ENCODE measurements at regions not wholly inside any gene's neighbourhood (a gene's known extent, or its start where the extent isn't known, plus 50 kb on each side); places are given as distances from the start of the nearest gene placed in this dataset.

GRCh38 chr12:63397807-63398206 is 246.8 kb upstream of the AVPR1A start:
- Histone ChIP-seq H3K36me3 (ENCODE audit: control insufficient read depth, insufficient read depth, low read length) (no peaks in the 10 kb centered on the region), H3K4me1 (ENCODE audit: control insufficient read depth, insufficient read depth, low read length) (no peaks in the 10 kb centered on the region), H3K27ac (ENCODE audit: low read depth, low read length) (no peak overlapping the region), H3K27me3 (ENCODE audit: control insufficient read depth, insufficient read depth, low read length) (no peaks in the 10 kb centered on the region), H3K9me3 (ENCODE audit: control insufficient read depth, insufficient read depth, low read length) (no peaks in the 10 kb centered on the region), H3K4me3 (ENCODE audit: low read depth, low read length) (no peak overlapping the region)
- 90% methylated on average over 4 of the region's 4 CpGs for WGBS (ENCODE audit: insufficient coverage)
- no peak for DNase-seq (ENCODE audit: low read depth in 4 of 6, low spot score in 6 of 6)

GRCh38 chr12:63396135-63396534 is 245.1 kb upstream of the AVPR1A start:
- DNase-seq (ENCODE audit: low read depth in 4 of 6, low spot score in 6 of 6) = no peak

GRCh38 chr12:63394983-63395382 is 244.0 kb upstream of the AVPR1A start:
- Histone ChIP-seq H3K27ac (ENCODE audit: low read depth, low read length) (no peak overlapping the region), H3K4me1 (ENCODE audit: control insufficient read depth, insufficient read depth, low read length) (no peaks in the 10 kb centered on the region), H3K9me3 (ENCODE audit: control insufficient read depth, insufficient read depth, low read length) (no peaks in the 10 kb centered on the region), H3K36me3 (ENCODE audit: control insufficient read depth, insufficient read depth, low read length) (no peaks in the 10 kb centered on the region), H3K4me3 (ENCODE audit: low read depth, low read length) (no peak overlapping the region), H3K27me3 (ENCODE audit: control insufficient read depth, insufficient read depth, low read length) (no peaks in the 10 kb centered on the region)
- DNase-seq (ENCODE audit: low read depth in 4 of 6, low spot score in 6 of 6) = no peak
- 100% methylated on average over 3 of the region's 4 CpGs for WGBS (ENCODE audit: insufficient coverage)

More at GRCh38 chr12:63396135-63396534, 245.1 kb upstream of the AVPR1A start:
- Histone ChIP-seq H3K27ac (ENCODE audit: low read depth, low read length) (no peak overlapping the region), H3K4me3 (ENCODE audit: low read depth, low read length) (no peak overlapping the region), H3K27me3 (ENCODE audit: control insufficient read depth, insufficient read depth, low read length) (no peaks in the 10 kb centered on the region), H3K9me3 (ENCODE audit: control insufficient read depth, insufficient read depth, low read length) (no peaks in the 10 kb centered on the region), H3K36me3 (ENCODE audit: control insufficient read depth, insufficient read depth, low read length) (no peaks in the 10 kb centered on the region), H3K4me1 (ENCODE audit: control insufficient read depth, insufficient read depth, low read length) (no peaks in the 10 kb centered on the region)
- WGBS (ENCODE audit: insufficient coverage) = 90% methylated on average over 2 of the region's 3 CpGs

GRCh38 chr12:63394349-63394748 is 243.3 kb upstream of the AVPR1A start:
- no peaks in the 10 kb centered on the region for H3K36me3 ChIP-seq (ENCODE audit: control insufficient read depth, insufficient read depth, low read length)
- no peak overlapping the region for H3K4me3 ChIP-seq (ENCODE audit: low read depth, low read length)
- no peaks in the 10 kb centered on the region for H3K9me3 ChIP-seq (ENCODE audit: control insufficient read depth, insufficient read depth, low read length)
- DNase-seq (ENCODE audit: low read depth in 4 of 6, low spot score in 6 of 6) = no peak
- WGBS (ENCODE audit: insufficient coverage) = 80% methylated on average over 2 of the region's 4 CpGs
- no peak overlapping the region for H3K27ac ChIP-seq (ENCODE audit: low read depth, low read length)
- H3K4me1 ChIP-seq (ENCODE audit: control insufficient read depth, insufficient read depth, low read length) = no peaks in the 10 kb centered on the region
- H3K27me3 ChIP-seq (ENCODE audit: control insufficient read depth, insufficient read depth, low read length) = no peaks in the 10 kb centered on the region

- H3K27me3 ChIP-seq (ENCODE audit: control insufficient read depth, insufficient read depth, low read length) = no peaks in the 10 kb centered on the region
- H3K36me3 ChIP-seq (ENCODE audit: control insufficient read depth, insufficient read depth, low read length) = no peaks in the 10 kb centered on the region
- no peaks in the 10 kb centered on the region for H3K4me1 ChIP-seq (ENCODE audit: control insufficient read depth, insufficient read depth, low read length)
- H3K27ac ChIP-seq (ENCODE audit: low read depth, low read length) = no peak overlapping the region
- no peak for DNase-seq (ENCODE audit: low read depth in 4 of 6, low spot score in 6 of 6)
- WGBS (ENCODE audit: insufficient coverage) = 97% methylated on average over 5 of the region's 7 CpGs
- H3K9me3 ChIP-seq (ENCODE audit: control insufficient read depth, insufficient read depth, low read length) = no peaks in the 10 kb centered on the region
- H3K4me3 ChIP-seq (ENCODE audit: low read depth, low read length) = no peak overlapping the region
These were observed 238.2 kb upstream of the AVPR1A start for GRCh38 chr12:63389211-63389610.

GRCh38 chr12:63387771-63388170 is 236.8 kb upstream of the AVPR1A start:
- Histone ChIP-seq H3K36me3 (ENCODE audit: control insufficient read depth, insufficient read depth, low read length) (no peaks in the 10 kb centered on the region), H3K27ac (ENCODE audit: low read depth, low read length) (no peak overlapping the region), H3K4me1 (ENCODE audit: control insufficient read depth, insufficient read depth, low read length) (no peaks in the 10 kb centered on the region), H3K27me3 (ENCODE audit: control insufficient read depth, insufficient read depth, low read length) (no peaks in the 10 kb centered on the region), H3K4me3 (ENCODE audit: low read depth, low read length) (no peak overlapping the region), H3K9me3 (ENCODE audit: control insufficient read depth, insufficient read depth, low read length) (no peaks in the 10 kb centered on the region)
- no peak for DNase-seq (ENCODE audit: low read depth in 4 of 6, low spot score in 6 of 6)
- WGBS (ENCODE audit: insufficient coverage) = 75% methylated on average over 1 of the region's 4 CpGs

GRCh38 chr12:63382930-63383329 is 231.9 kb upstream of the AVPR1A start:
- Histone ChIP-seq H3K27ac (ENCODE audit: low read depth, low read length) (no peak overlapping the region), H3K4me1 (ENCODE audit: control insufficient read depth, insufficient read depth, low read length) (no peaks in the 10 kb centered on the region), H3K27me3 (ENCODE audit: control insufficient read depth, insufficient read depth, low read length) (no peaks in the 10 kb centered on the region), H3K36me3 (ENCODE audit: control insufficient read depth, insufficient read depth, low read length) (no peaks in the 10 kb centered on the region), H3K9me3 (ENCODE audit: control insufficient read depth, insufficient read depth, low read length) (no peaks in the 10 kb centered on the region), H3K4me3 (ENCODE audit: low read depth, low read length) (no peak overlapping the region)
- no peak for DNase-seq (ENCODE audit: low read depth in 4 of 6, low spot score in 6 of 6)

GRCh38 chr12:63362791-63363190 is 211.8 kb upstream of the AVPR1A start:
- Histone ChIP-seq H3K4me3 (ENCODE audit: low read depth, low read length) (no peak overlapping the region), H3K4me1 (ENCODE audit: control insufficient read depth, insufficient read depth, low read length) (no peaks in the 10 kb centered on the region), H3K27ac (ENCODE audit: low read depth, low read length) (no peak overlapping the region), H3K36me3 (ENCODE audit: control insufficient read depth, insufficient read depth, low read length) (no peaks in the 10 kb centered on the region), H3K27me3 (ENCODE audit: control insufficient read depth, insufficient read depth, low read length) (no peaks in the 10 kb centered on the region), H3K9me3 (ENCODE audit: control insufficient read depth, insufficient read depth, low read length) (no peaks in the 10 kb centered on the region)
- no peak for DNase-seq (ENCODE audit: low read depth in 4 of 6, low spot score in 6 of 6)
- WGBS (ENCODE audit: insufficient coverage) = no CpG with 5 or more reads among the region's 1 CpG

GRCh38 chr12:63362166-63362565 is 211.2 kb upstream of the AVPR1A start:
- H3K4me1 ChIP-seq (ENCODE audit: control insufficient read depth, insufficient read depth, low read length) = no peaks in the 10 kb centered on the region
- no peaks in the 10 kb centered on the region for H3K27me3 ChIP-seq (ENCODE audit: control insufficient read depth, insufficient read depth, low read length)
- no peaks in the 10 kb centered on the region for H3K9me3 ChIP-seq (ENCODE audit: control insufficient read depth, insufficient read depth, low read length)
- H3K27ac ChIP-seq (ENCODE audit: low read depth, low read length) = no peak overlapping the region
- no CpG with 5 or more reads among the region's 2 CpGs for WGBS (ENCODE audit: insufficient coverage)
- DNase-seq (ENCODE audit: low read depth in 4 of 6, low spot score in 6 of 6) = no peak
- no peak overlapping the region for H3K4me3 ChIP-seq (ENCODE audit: low read depth, low read length)
- no peaks in the 10 kb centered on the region for H3K36me3 ChIP-seq (ENCODE audit: control insufficient read depth, insufficient read depth, low read length)

GRCh38 chr12:63354969-63355368 is 204.0 kb upstream of the AVPR1A start:
- Histone ChIP-seq H3K27ac (ENCODE audit: low read depth, low read length) (no peak overlapping the region), H3K36me3 (ENCODE audit: control insufficient read depth, insufficient read depth, low read length) (no peaks in the 10 kb centered on the region), H3K4me3 (ENCODE audit: low read depth, low read length) (no peak overlapping the region)

More at GRCh38 chr12:63354969-63355368, 204.0 kb upstream of the AVPR1A start:
- no CpG with 5 or more reads among the region's 1 CpG for WGBS (ENCODE audit: insufficient coverage)
- no peak for DNase-seq (ENCODE audit: low read depth in 4 of 6, low spot score in 6 of 6)
- no peaks in the 10 kb centered on the region for H3K9me3 ChIP-seq (ENCODE audit: control insufficient read depth, insufficient read depth, low read length)
- H3K27me3 ChIP-seq (ENCODE audit: control insufficient read depth, insufficient read depth, low read length) = no peaks in the 10 kb centered on the region
- H3K4me1 ChIP-seq (ENCODE audit: control insufficient read depth, insufficient read depth, low read length) = no peaks in the 10 kb centered on the region
